Left ventricle myocardium inferior (tissue), 1 donor: ENCODE measurements at regions not wholly inside any gene's neighbourhood (a gene's known extent, or its start where the extent isn't known, plus 50 kb on each side); places are given as distances from the start of the nearest gene placed in this dataset.

ENCODE experiments used
- DNase-seq: peaks from one replicate; pipeline ENCODE4 v3.0.0-alpha.2; 2020
- H3K27ac ChIP-seq: fragments of 200-600 bp; replicated peaks from 2 replicates; pipeline ENCODE4 v1.8.0; 2021
- H3K27me3 ChIP-seq: fragments of 200-600 bp; 2 replicates; pipeline ENCODE4 v1.8.0; 2021; ENCODE audit warnings: low read depth
- H3K36me3 ChIP-seq: fragments of 200-600 bp; 2 replicates; pipeline ENCODE4 v1.8.0; 2021
- H3K4me1 ChIP-seq: fragments of 200-600 bp; 2 replicates; pipeline ENCODE4 v1.8.0; 2021
- H3K4me3 ChIP-seq: fragments of 200-600 bp; 2 replicates; pipeline ENCODE4 v1.8.0; 2021; ENCODE audit warnings: mild to moderate bottlenecking, moderate library complexity
- H3K9me3 ChIP-seq: fragments of 200-600 bp; replicated peaks from 2 replicates; pipeline ENCODE4 v1.8.0; 2021
- intact Hi-C: fragments of 100-400 bp; cut with micrococcal nuclease; formaldehyde crosslinking; loops from one replicate; pipeline ENCODE4 v1.11.0; 2022
- TF ChIP-seq, protein P1 (sequence below): fragments of 200-600 bp; IDR thresholded peaks from 2 replicates; pipeline ENCODE4 v1.8.0; 2021; ENCODE audit warnings: antibody characterized with exemption, mild to moderate bottlenecking, borderline replicate concordance
- donor health status: DM: no; HTN: yes; CAD: no; lungs with severe emphysema.

GRCh38 chr10:121242741-121243608, 355.3 kb downstream of the FGFR2 start:
- intact Hi-C loops, result no loop called here

DNA sequence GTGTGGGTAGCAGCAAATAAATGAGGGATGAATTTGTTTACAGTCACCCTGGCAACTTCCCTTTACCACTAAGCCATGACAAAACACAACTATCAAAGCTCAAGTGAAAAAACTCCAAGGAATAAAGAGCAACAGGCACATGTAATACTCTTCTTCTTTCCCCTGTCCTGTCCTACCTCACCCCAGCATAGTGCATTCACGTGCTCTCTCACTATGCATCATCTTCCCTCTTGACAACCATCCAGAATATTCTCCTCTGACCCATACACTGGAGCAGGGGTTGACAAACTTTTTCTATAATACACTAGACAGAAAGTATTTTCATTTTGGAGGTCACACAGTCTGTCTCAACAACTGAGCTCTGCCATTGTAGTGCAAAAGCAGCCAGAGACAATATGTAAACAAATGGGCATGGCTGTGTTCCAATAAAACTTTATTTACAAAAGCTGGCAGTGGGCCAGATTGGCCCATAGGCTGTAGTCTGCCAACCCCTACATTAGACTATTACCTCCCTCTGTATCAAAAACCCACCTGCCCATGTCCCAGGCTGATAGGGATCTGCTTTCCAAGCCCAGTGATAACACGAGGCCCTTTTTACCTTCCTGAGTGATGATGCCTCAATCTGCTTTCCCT, 354.5 kb downstream of the FGFR2 start:
- H3K9me3 ChIP-seq, result no peaks in the 10 kb centered on the region
- intact Hi-C loops, result no loop called here
- peaks cover 18% of the 10 kb centered on the region for H3K27me3 ChIP-seq
- no peak overlapping the region for H3K4me3 ChIP-seq
- DNase-seq, result no peak
- no peaks in the 10 kb centered on the region for H3K36me3 ChIP-seq
- no peaks in the 10 kb centered on the region for H3K4me1 ChIP-seq
- no peak overlapping the region for H3K27ac ChIP-seq
- TF ChIP-seq, protein P1, sequence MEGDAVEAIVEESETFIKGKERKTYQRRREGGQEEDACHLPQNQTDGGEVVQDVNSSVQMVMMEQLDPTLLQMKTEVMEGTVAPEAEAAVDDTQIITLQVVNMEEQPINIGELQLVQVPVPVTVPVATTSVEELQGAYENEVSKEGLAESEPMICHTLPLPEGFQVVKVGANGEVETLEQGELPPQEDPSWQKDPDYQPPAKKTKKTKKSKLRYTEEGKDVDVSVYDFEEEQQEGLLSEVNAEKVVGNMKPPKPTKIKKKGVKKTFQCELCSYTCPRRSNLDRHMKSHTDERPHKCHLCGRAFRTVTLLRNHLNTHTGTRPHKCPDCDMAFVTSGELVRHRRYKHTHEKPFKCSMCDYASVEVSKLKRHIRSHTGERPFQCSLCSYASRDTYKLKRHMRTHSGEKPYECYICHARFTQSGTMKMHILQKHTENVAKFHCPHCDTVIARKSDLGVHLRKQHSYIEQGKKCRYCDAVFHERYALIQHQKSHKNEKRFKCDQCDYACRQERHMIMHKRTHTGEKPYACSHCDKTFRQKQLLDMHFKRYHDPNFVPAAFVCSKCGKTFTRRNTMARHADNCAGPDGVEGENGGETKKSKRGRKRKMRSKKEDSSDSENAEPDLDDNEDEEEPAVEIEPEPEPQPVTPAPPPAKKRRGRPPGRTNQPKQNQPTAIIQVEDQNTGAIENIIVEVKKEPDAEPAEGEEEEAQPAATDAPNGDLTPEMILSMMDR, result no peak

More at GRCh38 chr10:121242741-121243608, 355.3 kb downstream of the FGFR2 start:
- no peak for DNase-seq
- Histone ChIP-seq H3K27ac (no peak overlapping the region), H3K4me3 (no peak overlapping the region), H3K27me3 (peaks cover 18% of the 10 kb centered on the region), H3K4me1 (no peaks in the 10 kb centered on the region), H3K36me3 (no peaks in the 10 kb centered on the region), H3K9me3 (peaks cover 2% of the 10 kb centered on the region)
- TF ChIP-seq, protein P1, result no peak

DNA sequence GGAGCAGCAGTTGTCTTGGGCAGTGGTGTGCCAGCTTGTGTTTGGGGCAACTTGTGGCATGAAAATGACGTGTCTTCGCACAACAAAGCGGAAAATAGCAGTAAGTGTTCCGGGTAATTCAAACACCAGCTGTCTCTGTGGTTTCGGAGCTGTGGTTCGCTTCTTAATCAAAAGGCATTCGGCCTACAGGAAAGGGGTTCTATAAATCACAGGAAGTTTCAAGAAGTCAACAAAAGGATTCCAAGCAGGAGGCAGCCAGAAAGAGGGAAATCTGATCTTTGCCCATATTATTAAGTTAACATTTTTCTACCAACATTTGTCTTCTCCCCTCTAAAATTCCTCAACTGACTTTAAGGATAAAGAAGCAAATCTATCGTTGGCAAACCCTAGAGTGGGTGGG, 353.4 kb downstream of the FGFR2 start:
- Histone ChIP-seq H3K4me1 (no peaks in the 10 kb centered on the region), H3K9me3 (no peaks in the 10 kb centered on the region), H3K4me3 (no peak overlapping the region), H3K27me3 (peaks cover 18% of the 10 kb centered on the region), H3K27ac (no peak overlapping the region), H3K36me3 (no peaks in the 10 kb centered on the region)
- intact Hi-C loops, result no loop called here
- no peak for DNase-seq
- TF ChIP-seq, protein P1, result no peak

- Histone ChIP-seq H3K4me1 (no peaks in the 10 kb centered on the region), H3K27me3 (peaks cover 18% of the 10 kb centered on the region), H3K4me3 (no peak overlapping the region), H3K9me3 (no peaks in the 10 kb centered on the region), H3K36me3 (no peaks in the 10 kb centered on the region), H3K27ac (no peak overlapping the region)
- TF ChIP-seq, protein P1, result no peak
- DNase-seq, result no peak
- intact Hi-C loops, result no loop called here
These were observed 352.5 kb downstream of the FGFR2 start for GRCh38 chr10:121245754-121246153.

DNA sequence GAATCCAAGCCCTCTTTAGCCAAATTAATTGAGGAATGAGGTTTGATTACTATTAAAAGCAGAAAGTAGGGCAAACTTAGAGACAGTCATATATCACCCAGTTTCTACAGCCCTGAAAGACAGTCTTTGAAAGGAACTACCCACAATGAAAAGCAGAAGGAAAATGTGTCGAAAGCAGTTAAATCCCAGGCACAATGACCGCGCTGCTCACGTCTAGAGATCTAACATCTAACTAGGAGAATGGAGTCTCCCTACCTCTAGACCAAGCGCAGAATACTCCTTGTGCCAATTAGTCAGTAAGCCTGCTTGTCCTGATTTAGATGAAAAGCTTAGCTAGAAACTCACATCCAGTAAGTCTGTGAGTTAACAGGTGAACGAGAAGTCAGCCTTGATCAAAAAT, 350.0 kb downstream of the FGFR2 start:
- no peak overlapping the region for H3K27ac ChIP-seq
- no peaks in the 10 kb centered on the region for H3K4me1 ChIP-seq
- intact Hi-C loops, result no loop called here
- H3K4me3 ChIP-seq, result no peak overlapping the region
- TF ChIP-seq, protein P1, result no peak
- H3K9me3 ChIP-seq, result no peaks in the 10 kb centered on the region
- no peaks in the 10 kb centered on the region for H3K36me3 ChIP-seq
- no peak for DNase-seq
- H3K27me3 ChIP-seq, result peaks cover 22% of the 10 kb centered on the region
